ENCODE measurements at regions not wholly inside any gene's neighbourhood (a gene's known extent, or its start where the extent isn't known, plus 50 kb on each side); places are given as distances from the start of the nearest gene placed in this dataset.
"Not testable (repeated sequence)": the region's sequence is repeated elsewhere in the genome, so short reads cannot be mapped to it uniquely, and the experiment has no call there.

DNA sequence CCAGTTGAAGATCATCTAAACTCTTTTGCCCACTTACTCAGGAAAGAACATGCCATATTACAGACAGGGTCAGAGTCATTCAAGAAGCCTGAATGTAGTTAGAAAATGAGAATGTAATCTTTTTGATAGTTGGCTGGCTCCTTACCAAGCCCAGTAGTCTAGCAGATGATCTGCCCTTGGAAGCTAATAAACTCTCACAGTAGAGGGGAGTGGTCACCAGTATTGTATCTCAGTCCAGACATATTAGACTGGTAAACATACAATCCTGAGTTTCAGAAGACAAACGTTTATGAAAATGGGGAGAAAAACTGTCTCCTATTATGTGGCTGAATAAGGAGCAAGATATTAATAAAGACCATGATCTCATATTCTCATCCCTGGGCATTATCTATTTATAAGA, 65.3 kb downstream of the SEPTIN7 start:
- peak overlapping the region in 1 of 4 donors; percentile 2 for H3K27ac ChIP-seq
- intact Hi-C loops (cut with DNase I; ENCODE audit: low total_unique reads), result no loop called here
- H3K4me3 ChIP-seq, result no peak overlapping the region
- H3K36me3 ChIP-seq, result peaks cover 0 to 12% (median 2%) of the 10 kb centered on the region in 4 donors
- in situ Hi-C loops (cut with MboI; ENCODE audit: low pct_ligation_motif_present in 1 of 4, low pct_unique_long_range_greater_than_20kb in 1 of 4, low sequenced_read_pairs in 3 of 4), result no loop called here
- DNase-seq, result no peak
- no peaks in the 10 kb centered on the region for H3K9me3 ChIP-seq
- H3K27me3 ChIP-seq, result no peaks in the 10 kb centered on the region
- TF ChIP-seq POLR2A (IDR thresholded peaks at IDR 0.05) (no peak), EP300 (IDR thresholded peaks at IDR 0.05; ENCODE audit: low read depth) (no peak), POLR2AphosphoS5 (IDR thresholded peaks at IDR 0.05) (no peak)
- TF ChIP-seq, protein P1, sequence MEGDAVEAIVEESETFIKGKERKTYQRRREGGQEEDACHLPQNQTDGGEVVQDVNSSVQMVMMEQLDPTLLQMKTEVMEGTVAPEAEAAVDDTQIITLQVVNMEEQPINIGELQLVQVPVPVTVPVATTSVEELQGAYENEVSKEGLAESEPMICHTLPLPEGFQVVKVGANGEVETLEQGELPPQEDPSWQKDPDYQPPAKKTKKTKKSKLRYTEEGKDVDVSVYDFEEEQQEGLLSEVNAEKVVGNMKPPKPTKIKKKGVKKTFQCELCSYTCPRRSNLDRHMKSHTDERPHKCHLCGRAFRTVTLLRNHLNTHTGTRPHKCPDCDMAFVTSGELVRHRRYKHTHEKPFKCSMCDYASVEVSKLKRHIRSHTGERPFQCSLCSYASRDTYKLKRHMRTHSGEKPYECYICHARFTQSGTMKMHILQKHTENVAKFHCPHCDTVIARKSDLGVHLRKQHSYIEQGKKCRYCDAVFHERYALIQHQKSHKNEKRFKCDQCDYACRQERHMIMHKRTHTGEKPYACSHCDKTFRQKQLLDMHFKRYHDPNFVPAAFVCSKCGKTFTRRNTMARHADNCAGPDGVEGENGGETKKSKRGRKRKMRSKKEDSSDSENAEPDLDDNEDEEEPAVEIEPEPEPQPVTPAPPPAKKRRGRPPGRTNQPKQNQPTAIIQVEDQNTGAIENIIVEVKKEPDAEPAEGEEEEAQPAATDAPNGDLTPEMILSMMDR (IDR thresholded peaks at IDR 0.05), result no peak
- 14 to 33% methylated on average over 1 of the region's 1 CpG for WGBS, 2 donors (ENCODE audit: low coverage in 1 of 2)
- peaks cover 0 to 28% (median 5%) of the 10 kb centered on the region in 4 donors for H3K4me1 ChIP-seq

DNA sequence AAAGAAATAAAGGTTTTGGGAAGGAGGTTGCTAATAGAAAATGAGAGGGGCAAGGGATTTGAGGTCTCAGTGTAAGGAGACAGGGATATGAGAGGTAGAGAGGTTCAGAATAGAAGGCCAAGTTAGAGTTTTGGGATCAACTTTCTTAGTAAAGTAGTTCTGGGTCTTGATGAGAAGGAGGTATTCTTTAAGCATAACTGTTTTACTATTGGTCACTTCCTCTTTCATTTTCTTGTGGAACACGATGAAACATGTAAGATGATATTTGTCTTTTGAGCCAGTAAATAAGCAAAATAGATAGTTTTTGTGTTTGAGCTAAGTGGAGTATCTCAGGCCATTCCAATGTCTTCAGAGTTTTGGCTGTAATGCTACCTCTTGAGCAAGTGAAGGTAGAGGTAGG, 68.3 kb downstream of the SEPTIN7 start:
- DNase-seq; intact Hi-C loops (cut with DNase I; ENCODE audit: low total_unique reads); H3K27ac ChIP-seq; H3K4me3 ChIP-seq; in situ Hi-C loops (cut with MboI; ENCODE audit: low pct_ligation_motif_present in 1 of 4, low pct_unique_long_range_greater_than_20kb in 1 of 4, low sequenced_read_pairs in 3 of 4); H3K27me3 ChIP-seq; H3K9me3 ChIP-seq: not testable (repeated sequence)
- peaks cover 0 to 10% (median 2%) of the 10 kb centered on the region in 4 donors for H3K36me3 ChIP-seq
- H3K4me1 ChIP-seq, result peaks cover 0 to 33% (median 5%) of the 10 kb centered on the region in 4 donors
- 0 to 34% methylated on average over 1 of the region's 1 CpG for WGBS, 2 donors (ENCODE audit: low coverage in 1 of 2)

DNA sequence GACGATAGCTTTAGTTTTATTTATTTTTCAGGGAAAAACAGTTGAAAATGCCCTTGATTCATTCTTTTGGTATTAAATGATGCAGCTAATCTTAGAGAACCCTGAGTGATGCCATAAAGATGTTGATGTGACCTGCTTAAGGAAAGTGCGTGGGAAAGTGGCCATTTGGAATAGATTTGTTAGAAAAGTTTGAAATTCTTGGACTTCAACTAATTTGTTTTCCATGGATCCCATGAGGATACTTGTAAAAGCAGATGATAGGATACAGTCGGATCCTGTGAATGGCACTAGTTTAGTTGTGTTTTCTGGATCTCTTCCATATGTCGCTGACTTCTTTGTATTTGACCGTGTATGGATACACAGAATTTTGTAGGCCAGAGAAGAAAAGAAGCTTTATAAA, 69.0 kb downstream of the SEPTIN7 start:
- TF ChIP-seq POLR2A (IDR thresholded peaks at IDR 0.05) (no peak), EP300 (IDR thresholded peaks at IDR 0.05; ENCODE audit: low read depth) (no peak), POLR2AphosphoS5 (IDR thresholded peaks at IDR 0.05) (no peak)
- TF ChIP-seq, protein P1 (IDR thresholded peaks at IDR 0.05), result no peak
- intact Hi-C loops (cut with DNase I; ENCODE audit: low total_unique reads), result loop anchor here (5.0 kb wide), 1 partner anchor 527 kb away; no protein-coding TSS in a partner anchor
- in situ Hi-C loops (cut with MboI; ENCODE audit: low pct_ligation_motif_present in 1 of 4, low pct_unique_long_range_greater_than_20kb in 1 of 4, low sequenced_read_pairs in 3 of 4), result no loop called here
- Histone ChIP-seq H3K27me3 (no peaks in the 10 kb centered on the region), H3K4me1 (peaks cover 3 to 36% (median 9%) of the 10 kb centered on the region in 4 donors), H3K36me3 (peaks cover 0 to 10% (median 2%) of the 10 kb centered on the region in 4 donors), H3K4me3 (no peak overlapping the region), H3K9me3 (no peaks in the 10 kb centered on the region), H3K27ac (no peak overlapping the region)
- 76 to 83% methylated on average over 5 of the region's 5 CpGs for WGBS, 2 donors (ENCODE audit: low coverage in 1 of 2)
- no peak for DNase-seq

DNA sequence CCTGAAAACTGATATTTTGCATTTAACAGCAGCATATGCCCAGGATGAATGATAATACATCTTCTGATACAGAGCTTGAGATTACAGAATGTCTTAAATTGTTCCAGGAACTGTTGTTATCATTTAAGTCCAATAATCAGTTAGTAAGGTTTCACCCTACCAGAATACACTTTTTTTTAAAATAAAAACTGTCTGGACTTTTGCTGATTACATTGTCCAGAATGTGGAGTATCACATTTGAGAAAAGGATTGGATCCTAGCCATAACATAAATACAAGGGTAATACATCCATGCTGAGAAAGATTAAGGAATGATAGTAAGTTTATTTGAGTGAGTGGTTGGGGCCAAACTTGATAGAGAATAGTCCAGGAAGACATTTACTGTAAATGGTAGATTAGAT, 71.0 kb downstream of the SEPTIN7 start:
- Histone ChIP-seq H3K4me3 (no peak overlapping the region), H3K9me3 (no peaks in the 10 kb centered on the region), H3K27me3 (no peaks in the 10 kb centered on the region), H3K4me1 (peaks cover 0 to 36% (median 14%) of the 10 kb centered on the region in 4 donors), H3K27ac (no peak overlapping the region), H3K36me3 (peaks cover 0 to 10% (median 2%) of the 10 kb centered on the region in 4 donors)
- DNase-seq, result no peak
- in situ Hi-C loops (cut with MboI; ENCODE audit: low pct_ligation_motif_present in 1 of 4, low pct_unique_long_range_greater_than_20kb in 1 of 4, low sequenced_read_pairs in 3 of 4) (no loop called here), intact Hi-C loops (cut with DNase I; ENCODE audit: low total_unique reads) (loop anchor here (5.0 kb wide), 1 partner anchor 525 kb away; no protein-coding TSS in a partner anchor)
- TF ChIP-seq EP300 (IDR thresholded peaks at IDR 0.05; ENCODE audit: low read depth), result no peak
- no peak for TF ChIP-seq POLR2AphosphoS5 (IDR thresholded peaks at IDR 0.05)
- TF ChIP-seq POLR2A (IDR thresholded peaks at IDR 0.05), result no peak
- TF ChIP-seq, protein P1 (IDR thresholded peaks at IDR 0.05), result no peak

DNA sequence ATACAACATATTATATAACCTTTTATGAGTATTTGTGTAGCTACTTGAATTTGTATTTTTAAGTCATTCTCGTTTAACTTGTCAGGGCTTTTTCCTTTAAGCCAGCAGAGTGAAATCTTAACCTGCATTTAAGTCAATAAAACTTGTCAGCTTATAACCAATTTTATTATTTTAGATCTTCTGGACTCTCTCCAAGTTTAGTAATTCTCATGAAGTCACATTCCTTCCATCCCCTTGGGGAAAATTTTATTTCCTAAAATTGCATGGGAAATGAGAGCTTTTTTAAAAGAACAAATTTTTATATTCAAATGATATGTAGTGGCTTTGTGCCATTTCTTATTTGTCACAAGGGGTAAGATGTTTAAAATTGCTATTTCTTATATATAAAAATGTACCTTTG, 74.0 kb downstream of the SEPTIN7 start:
- Histone ChIP-seq H3K4me3 (no peak overlapping the region), H3K4me1 (peaks cover 0 to 25% (median 14%) of the 10 kb centered on the region in 4 donors), H3K27me3 (no peaks in the 10 kb centered on the region), H3K9me3 (no peaks in the 10 kb centered on the region), H3K27ac (peak overlapping the region in 1 of 4 donors; percentile 41), H3K36me3 (peaks cover 0 to 7% (median 0%) of the 10 kb centered on the region in 4 donors)
- in situ Hi-C loops (cut with MboI; ENCODE audit: low pct_ligation_motif_present in 1 of 4, low pct_unique_long_range_greater_than_20kb in 1 of 4, low sequenced_read_pairs in 3 of 4), result loop anchor here in 1 of 4 donors (25.0 kb wide), 1 partner anchor 163 kb away; no protein-coding TSS in a partner anchor
- intact Hi-C loops (cut with DNase I; ENCODE audit: low total_unique reads), result loop anchor here (5.0 kb wide), 1 partner anchor 522 kb away; no protein-coding TSS in a partner anchor
- 38 to 54% methylated on average over 1 of the region's 1 CpG for WGBS, 2 donors (ENCODE audit: low coverage in 1 of 2)
- DNase-seq, result no peak
- TF ChIP-seq, protein P1 (IDR thresholded peaks at IDR 0.05), result no peak
- no peak for TF ChIP-seq POLR2AphosphoS5 (IDR thresholded peaks at IDR 0.05)
- no peak for TF ChIP-seq EP300 (IDR thresholded peaks at IDR 0.05; ENCODE audit: low read depth)
- no peak for TF ChIP-seq POLR2A (IDR thresholded peaks at IDR 0.05)
